ENCODE measurements at regions not wholly inside any gene's neighbourhood (a gene's known extent, or its start where the extent isn't known, plus 50 kb on each side); places are given as distances from the start of the nearest gene placed in this dataset.

- intact Hi-C loops (cut with DNase I; ENCODE audit: low total_unique reads), result no loop called here
- no peak overlapping the region for H3K27ac ChIP-seq
- no peak for DNase-seq
- H3K4me3 ChIP-seq, result no peak overlapping the region
- no peaks in the 10 kb centered on the region for H3K9me3 ChIP-seq
- no peaks in the 10 kb centered on the region for H3K36me3 ChIP-seq
- H3K4me1 ChIP-seq, result no peaks in the 10 kb centered on the region
- TF ChIP-seq CTCF (IDR thresholded peaks at IDR 0.05), result no peak
- TF ChIP-seq POLR2A (IDR thresholded peaks at IDR 0.05), result no peak
- H3K27me3 ChIP-seq, result no peaks in the 10 kb centered on the region
Observed at GRCh38 chrX:118167361-118167760, 50.8 kb upstream of the KLHL13 start.

DNA sequence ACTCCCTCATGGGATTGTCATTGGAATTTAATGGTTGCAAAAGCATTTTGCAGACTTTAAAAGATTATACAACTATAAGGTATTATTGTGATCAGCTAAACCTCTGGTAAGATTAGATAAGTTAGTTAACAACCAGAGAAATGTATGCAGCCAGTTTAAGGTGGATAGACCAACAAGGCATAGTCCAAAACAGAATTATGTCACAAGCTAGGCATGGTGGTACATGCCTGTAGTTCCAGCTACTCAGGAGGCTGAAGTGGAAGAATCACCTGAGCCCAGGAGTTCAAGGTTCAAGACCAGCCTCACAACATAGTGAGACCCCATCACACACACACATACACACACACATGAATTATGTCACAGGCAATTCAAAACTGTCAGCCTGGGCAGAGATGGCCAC lies 54.7 kb upstream of the KLHL13 start:
- H3K4me1 ChIP-seq, result no peaks in the 10 kb centered on the region
- intact Hi-C loops (cut with DNase I; ENCODE audit: low total_unique reads), result no loop called here
- H3K27me3 ChIP-seq, result no peaks in the 10 kb centered on the region
- H3K9me3 ChIP-seq, result no peaks in the 10 kb centered on the region
- no peaks in the 10 kb centered on the region for H3K36me3 ChIP-seq
- no peak overlapping the region for H3K27ac ChIP-seq
- DNase-seq, result no peak
- TF ChIP-seq POLR2A (IDR thresholded peaks at IDR 0.05) (no peak), CTCF (IDR thresholded peaks at IDR 0.05) (no peak)
- H3K4me3 ChIP-seq, result no peak overlapping the region

DNA sequence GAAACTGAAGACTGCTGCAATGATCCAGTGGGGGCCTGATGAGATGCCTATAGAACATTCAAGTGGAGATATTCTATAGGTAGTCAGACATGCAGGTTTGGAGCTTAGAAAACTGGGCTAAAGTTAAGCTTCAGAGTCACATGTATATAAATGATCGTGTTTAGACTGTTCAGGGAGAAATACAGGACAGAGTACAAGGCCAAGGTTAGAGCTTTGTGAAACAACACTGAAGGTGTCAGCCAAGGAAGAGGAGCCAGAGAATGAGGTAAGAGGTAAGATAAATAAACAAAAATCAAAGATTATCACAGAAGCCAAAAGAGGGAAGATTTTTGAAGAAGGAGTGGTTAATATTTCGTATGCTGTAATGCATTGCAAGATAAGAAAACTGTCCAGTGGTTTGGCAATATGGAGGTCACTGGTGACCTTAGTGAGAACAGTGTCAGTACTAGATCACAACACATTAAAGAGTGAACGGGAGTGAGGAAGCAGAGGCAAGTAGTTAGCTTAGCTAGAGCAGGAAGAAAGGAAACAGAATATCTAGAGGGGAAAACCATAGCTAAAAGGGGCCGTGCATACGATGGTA lies 58.0 kb upstream of the KLHL13 start:
- TF ChIP-seq CTCF (IDR thresholded peaks at IDR 0.05) (no peak), POLR2A (IDR thresholded peaks at IDR 0.05) (no peak)
- Histone ChIP-seq H3K36me3 (no peaks in the 10 kb centered on the region), H3K4me1 (no peaks in the 10 kb centered on the region), H3K27ac (no peak overlapping the region), H3K9me3 (no peaks in the 10 kb centered on the region), H3K4me3 (no peak overlapping the region), H3K27me3 (no peaks in the 10 kb centered on the region)
- no peak for DNase-seq
- intact Hi-C loops (cut with DNase I; ENCODE audit: low total_unique reads), result no loop called here

DNA sequence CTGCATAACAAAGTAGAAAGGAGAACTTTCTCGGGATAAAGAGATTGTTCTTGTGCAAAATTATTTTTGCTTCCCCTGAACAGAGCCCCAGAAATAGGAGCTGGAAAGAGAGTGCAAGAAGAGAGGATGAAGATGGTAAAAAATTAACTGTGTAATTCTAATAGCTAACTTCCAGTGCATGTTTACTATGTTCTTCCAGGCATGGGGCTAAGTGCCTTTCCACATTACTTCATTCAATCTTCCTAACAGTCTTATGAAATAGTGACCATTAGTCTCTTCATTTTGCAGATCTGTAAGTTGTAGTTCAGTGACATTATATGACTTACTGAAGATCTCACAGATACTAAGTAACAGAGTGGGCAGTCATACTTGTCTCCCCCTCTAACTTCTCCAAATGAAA lies 61.1 kb upstream of the KLHL13 start:
- Histone ChIP-seq H3K27me3 (no peaks in the 10 kb centered on the region), H3K4me3 (no peak overlapping the region), H3K27ac (no peak overlapping the region), H3K9me3 (no peaks in the 10 kb centered on the region), H3K4me1 (no peaks in the 10 kb centered on the region), H3K36me3 (no peaks in the 10 kb centered on the region)
- intact Hi-C loops (cut with DNase I; ENCODE audit: low total_unique reads), result no loop called here
- no peak for DNase-seq
- TF ChIP-seq POLR2A (IDR thresholded peaks at IDR 0.05) (no peak), CTCF (IDR thresholded peaks at IDR 0.05) (no peak)

DNA sequence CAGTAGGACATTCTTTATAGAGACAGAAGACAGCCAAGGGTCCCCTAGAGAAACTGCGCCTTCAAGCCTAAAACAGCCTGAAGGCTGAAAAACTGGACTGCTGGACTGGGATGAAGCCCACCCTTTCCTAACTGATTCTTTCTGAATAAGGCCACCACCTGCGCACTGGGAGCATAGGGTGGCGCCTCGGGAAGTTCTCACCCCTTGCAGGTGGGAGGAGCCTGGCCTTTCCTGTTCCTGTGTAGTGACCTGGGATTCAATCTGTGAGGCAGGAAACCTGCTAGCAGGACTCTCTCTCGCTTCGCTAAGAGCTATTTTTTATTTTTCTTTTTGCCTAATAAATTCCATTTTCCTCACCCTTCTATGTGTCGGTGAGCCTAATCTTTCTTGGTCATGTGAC lies 61.8 kb upstream of the KLHL13 start:
- no peaks in the 10 kb centered on the region for H3K27me3 ChIP-seq
- TF ChIP-seq CTCF (IDR thresholded peaks at IDR 0.05) (no peak), POLR2A (IDR thresholded peaks at IDR 0.05) (no peak)
- no peaks in the 10 kb centered on the region for H3K9me3 ChIP-seq
- no peak overlapping the region for H3K4me3 ChIP-seq
- no peaks in the 10 kb centered on the region for H3K36me3 ChIP-seq
- no peaks in the 10 kb centered on the region for H3K4me1 ChIP-seq
- intact Hi-C loops (cut with DNase I; ENCODE audit: low total_unique reads), result no loop called here
- no peak for DNase-seq
- no peak overlapping the region for H3K27ac ChIP-seq

Measured in uterus (tissue), 3 donors.